ENCODE measurements at regions not wholly inside any gene's neighbourhood (a gene's known extent, or its start where the extent isn't known, plus 50 kb on each side); places are given as distances from the start of the nearest gene placed in this dataset.

DNA sequence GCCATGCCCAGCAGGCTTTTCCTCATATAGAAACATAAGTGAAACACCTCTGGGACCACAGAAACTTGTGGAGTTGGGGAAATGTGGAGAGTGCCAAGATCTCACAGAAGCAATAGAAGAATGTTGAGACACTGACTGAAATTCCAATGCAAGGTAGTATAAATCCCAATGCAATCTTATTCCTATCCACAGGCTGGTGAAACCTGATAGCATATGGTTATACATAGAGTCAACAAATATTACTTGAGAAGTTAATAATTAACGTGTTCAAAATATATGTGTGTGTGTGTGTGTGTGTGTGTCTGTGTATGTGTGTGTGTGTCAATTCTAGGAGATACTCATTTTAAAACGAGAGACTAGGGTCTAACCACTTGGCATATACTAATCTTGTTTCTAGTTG lies 776.8 kb upstream of the ACVR2A start:
- TF ChIP-seq, protein P1, sequence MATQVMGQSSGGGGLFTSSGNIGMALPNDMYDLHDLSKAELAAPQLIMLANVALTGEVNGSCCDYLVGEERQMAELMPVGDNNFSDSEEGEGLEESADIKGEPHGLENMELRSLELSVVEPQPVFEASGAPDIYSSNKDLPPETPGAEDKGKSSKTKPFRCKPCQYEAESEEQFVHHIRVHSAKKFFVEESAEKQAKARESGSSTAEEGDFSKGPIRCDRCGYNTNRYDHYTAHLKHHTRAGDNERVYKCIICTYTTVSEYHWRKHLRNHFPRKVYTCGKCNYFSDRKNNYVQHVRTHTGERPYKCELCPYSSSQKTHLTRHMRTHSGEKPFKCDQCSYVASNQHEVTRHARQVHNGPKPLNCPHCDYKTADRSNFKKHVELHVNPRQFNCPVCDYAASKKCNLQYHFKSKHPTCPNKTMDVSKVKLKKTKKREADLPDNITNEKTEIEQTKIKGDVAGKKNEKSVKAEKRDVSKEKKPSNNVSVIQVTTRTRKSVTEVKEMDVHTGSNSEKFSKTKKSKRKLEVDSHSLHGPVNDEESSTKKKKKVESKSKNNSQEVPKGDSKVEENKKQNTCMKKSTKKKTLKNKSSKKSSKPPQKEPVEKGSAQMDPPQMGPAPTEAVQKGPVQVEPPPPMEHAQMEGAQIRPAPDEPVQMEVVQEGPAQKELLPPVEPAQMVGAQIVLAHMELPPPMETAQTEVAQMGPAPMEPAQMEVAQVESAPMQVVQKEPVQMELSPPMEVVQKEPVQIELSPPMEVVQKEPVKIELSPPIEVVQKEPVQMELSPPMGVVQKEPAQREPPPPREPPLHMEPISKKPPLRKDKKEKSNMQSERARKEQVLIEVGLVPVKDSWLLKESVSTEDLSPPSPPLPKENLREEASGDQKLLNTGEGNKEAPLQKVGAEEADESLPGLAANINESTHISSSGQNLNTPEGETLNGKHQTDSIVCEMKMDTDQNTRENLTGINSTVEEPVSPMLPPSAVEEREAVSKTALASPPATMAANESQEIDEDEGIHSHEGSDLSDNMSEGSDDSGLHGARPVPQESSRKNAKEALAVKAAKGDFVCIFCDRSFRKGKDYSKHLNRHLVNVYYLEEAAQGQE (IDR thresholded peaks at IDR 0.05; ENCODE audit: insufficient read depth in 1 of 2, low read depth in 2 of 2, low read length in 1 of 2), result no peak
- TF ChIP-seq, protein P2, sequence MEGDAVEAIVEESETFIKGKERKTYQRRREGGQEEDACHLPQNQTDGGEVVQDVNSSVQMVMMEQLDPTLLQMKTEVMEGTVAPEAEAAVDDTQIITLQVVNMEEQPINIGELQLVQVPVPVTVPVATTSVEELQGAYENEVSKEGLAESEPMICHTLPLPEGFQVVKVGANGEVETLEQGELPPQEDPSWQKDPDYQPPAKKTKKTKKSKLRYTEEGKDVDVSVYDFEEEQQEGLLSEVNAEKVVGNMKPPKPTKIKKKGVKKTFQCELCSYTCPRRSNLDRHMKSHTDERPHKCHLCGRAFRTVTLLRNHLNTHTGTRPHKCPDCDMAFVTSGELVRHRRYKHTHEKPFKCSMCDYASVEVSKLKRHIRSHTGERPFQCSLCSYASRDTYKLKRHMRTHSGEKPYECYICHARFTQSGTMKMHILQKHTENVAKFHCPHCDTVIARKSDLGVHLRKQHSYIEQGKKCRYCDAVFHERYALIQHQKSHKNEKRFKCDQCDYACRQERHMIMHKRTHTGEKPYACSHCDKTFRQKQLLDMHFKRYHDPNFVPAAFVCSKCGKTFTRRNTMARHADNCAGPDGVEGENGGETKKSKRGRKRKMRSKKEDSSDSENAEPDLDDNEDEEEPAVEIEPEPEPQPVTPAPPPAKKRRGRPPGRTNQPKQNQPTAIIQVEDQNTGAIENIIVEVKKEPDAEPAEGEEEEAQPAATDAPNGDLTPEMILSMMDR (IDR thresholded peaks at IDR 0.05), result no peak
